H54 (cell line): ENCODE measurements at regions not wholly inside any gene's neighbourhood (a gene's known extent, or its start where the extent isn't known, plus 50 kb on each side); places are given as distances from the start of the nearest gene placed in this dataset.

ENCODE experiments used
- DNase-seq: peaks from one replicate; pipeline ENCODE4 v3.0.0; 2011; ENCODE audit warnings: low spot score, mixed read lengths; ENCODE audit not compliant: insufficient read length
- FAIRE-seq: peaks from 3 replicates; lab custom pipeline; 2011; peaks lifted over from hg19 to GRCh38; lab: Jason Lieb, UNC
- POLR2A ChIP-seq: IDR thresholded peaks from 2 replicates; pipeline ENCODE4 v1.6.1; 2011; ENCODE audit warnings: low read depth, mild to moderate bottlenecking, low read length

- FAIRE-seq, result no peak
These were observed 1047.5 kb upstream of the CNTNAP5 start for GRCh38 chr2:122977580-122977979.

GRCh38 chr2:122980671-122981070, 1044.4 kb upstream of the CNTNAP5 start:
- DNase-seq (no peak), FAIRE-seq (no peak)
- TF ChIP-seq POLR2A, result no peak

More at GRCh38 chr2:122977580-122977979, 1047.5 kb upstream of the CNTNAP5 start:
- DNase-seq, result no peak
- no peak for TF ChIP-seq POLR2A

- no peak for TF ChIP-seq POLR2A
- no peak for FAIRE-seq
- no peak for DNase-seq
These were observed 1042.2 kb upstream of the CNTNAP5 start for GRCh38 chr2:122982936-122983335.

- no peak for TF ChIP-seq POLR2A
- DNase-seq (no peak), FAIRE-seq (no peak)
These were observed 1036.5 kb upstream of the CNTNAP5 start for GRCh38 chr2:122988395-122989221.

GRCh38 chr2:122993592-122993991, 1031.5 kb upstream of the CNTNAP5 start:
- TF ChIP-seq POLR2A, result no peak
- DNase-seq, result no peak
- no peak for FAIRE-seq

- TF ChIP-seq POLR2A, result no peak
- FAIRE-seq, result no peak
- no peak for DNase-seq
These were observed 1025.8 kb upstream of the CNTNAP5 start for GRCh38 chr2:122999258-122999657.

- DNase-seq (no peak), FAIRE-seq (no peak)
- TF ChIP-seq POLR2A, result no peak
These were observed 1025.3 kb upstream of the CNTNAP5 start for GRCh38 chr2:122999821-123000220.

GRCh38 chr2:123002660-123003248, 1022.3 kb upstream of the CNTNAP5 start:
- FAIRE-seq, result no peak
- DNase-seq, result no peak

GRCh38 chr2:123015186-123015585, 1009.9 kb upstream of the CNTNAP5 start:
- TF ChIP-seq POLR2A, result no peak
- FAIRE-seq, result no peak
- DNase-seq, result no peak

More at GRCh38 chr2:123002660-123003248, 1022.3 kb upstream of the CNTNAP5 start:
- no peak for TF ChIP-seq POLR2A

- no peak for TF ChIP-seq POLR2A
- DNase-seq (no peak), FAIRE-seq (no peak)
These were observed 989.5 kb upstream of the CNTNAP5 start for GRCh38 chr2:123035541-123035940.

GRCh38 chr2:123036300-123036699, 988.8 kb upstream of the CNTNAP5 start:
- FAIRE-seq, result no peak
- no peak for TF ChIP-seq POLR2A
- DNase-seq, result no peak

GRCh38 chr2:123040506-123040905, 984.6 kb upstream of the CNTNAP5 start:
- no peak for FAIRE-seq
- no peak for DNase-seq
- no peak for TF ChIP-seq POLR2A

- FAIRE-seq (no peak), DNase-seq (no peak)
- no peak for TF ChIP-seq POLR2A
These were observed 981.6 kb upstream of the CNTNAP5 start for GRCh38 chr2:123043458-123043857.

GRCh38 chr2:123045713-123046112, 979.4 kb upstream of the CNTNAP5 start:
- FAIRE-seq (no peak), DNase-seq (no peak)
- no peak for TF ChIP-seq POLR2A

- TF ChIP-seq POLR2A, result no peak
- FAIRE-seq, result no peak
- no peak for DNase-seq
These were observed 977.9 kb upstream of the CNTNAP5 start for GRCh38 chr2:123047186-123047585.
